HUDEP-2 (cell line): ENCODE measurements at regions not wholly inside any gene's neighbourhood (a gene's known extent, or its start where the extent isn't known, plus 50 kb on each side); places are given as distances from the start of the nearest gene placed in this dataset.

Experiments
- DNase-seq, 76 experiments: peaks; one replicate each; lab custom pipeline; 2025; ENCODE audit not compliant: unreplicated experiment in 76 of 76; lab: John Stamatoyannopoulos, UW

GRCh38 chr6:41449399-41450245 is 96.6 kb upstream of the FOXP4 start:
- peak in 64 of 76 experiments; percentile 10 to 69 (median 48) for DNase-seq

- no peak for DNase-seq
Observed at GRCh38 chr6:41450581-41450980, 95.6 kb upstream of the FOXP4 start.

- peak in 18 of 76 experiments; percentile 8 to 46 (median 20) for DNase-seq
Observed at GRCh38 chr6:41451039-41451438, 95.1 kb upstream of the FOXP4 start.

GRCh38 chr6:41451515-41452163 is 94.5 kb upstream of the FOXP4 start:
- no peak for DNase-seq

GRCh38 chr6:41452763-41453162 is 93.4 kb upstream of the FOXP4 start:
- no peak for DNase-seq

GRCh38 chr6:41453244-41453643 is 92.9 kb upstream of the FOXP4 start:
- DNase-seq: no peak

- no peak for DNase-seq
Observed at GRCh38 chr6:41454189-41454789, 91.9 kb upstream of the FOXP4 start.

GRCh38 chr6:41455410-41455809 is 90.8 kb upstream of the FOXP4 start:
- DNase-seq: no peak

- DNase-seq: no peak
Observed at GRCh38 chr6:41455818-41456217, 90.4 kb upstream of the FOXP4 start.

GRCh38 chr6:41457303-41457670 is 88.9 kb upstream of the FOXP4 start:
- no peak for DNase-seq

GRCh38 chr6:41459738-41460137 is 86.4 kb upstream of the FOXP4 start:
- DNase-seq: no peak

GRCh38 chr6:41460742-41461336 is 85.3 kb upstream of the FOXP4 start:
- DNase-seq: no peak

- DNase-seq: no peak
Observed at GRCh38 chr6:41462033-41462432, 84.1 kb upstream of the FOXP4 start.

GRCh38 chr6:41463062-41463930 is 82.9 kb upstream of the FOXP4 start:
- DNase-seq: peak in 38 of 76 experiments; percentile 6 to 51 (median 22)

- DNase-seq: no peak
Observed at GRCh38 chr6:41464019-41464418, 82.2 kb upstream of the FOXP4 start.

GRCh38 chr6:41464481-41464880 is 81.7 kb upstream of the FOXP4 start:
- no peak for DNase-seq

- no peak for DNase-seq
Observed at GRCh38 chr6:41466437-41466990, 79.7 kb upstream of the FOXP4 start.

GRCh38 chr6:41467061-41467460 is 79.1 kb upstream of the FOXP4 start:
- DNase-seq: no peak

GRCh38 chr6:41467627-41468404 is 78.4 kb upstream of the FOXP4 start:
- no peak for DNase-seq
